ENCODE measurements at regions not wholly inside any gene's neighbourhood (a gene's known extent, or its start where the extent isn't known, plus 50 kb on each side); places are given as distances from the start of the nearest gene placed in this dataset.
"Not testable (repeated sequence)": the region's sequence is repeated elsewhere in the genome, so short reads cannot be mapped to it uniquely, and the experiment has no call there.

GRCh38 chr13:57784633-57785032, 153.1 kb downstream of the PCDH17 start:
- DNase-seq: no peak

- no peak for DNase-seq
Observed at GRCh38 chr13:57787058-57787791, 155.7 kb downstream of the PCDH17 start.

- no peak for DNase-seq
Observed at GRCh38 chr13:57799624-57800023, 168.1 kb downstream of the PCDH17 start.

GRCh38 chr13:57813651-57814050, 182.1 kb downstream of the PCDH17 start:
- DNase-seq: no peak

GRCh38 chr13:57815600-57815999, 184.1 kb downstream of the PCDH17 start:
- no peak for DNase-seq

GRCh38 chr13:57820924-57821323, 189.4 kb downstream of the PCDH17 start:
- DNase-seq: no peak

- no peak for DNase-seq
Observed at GRCh38 chr13:57823704-57824103, 192.2 kb downstream of the PCDH17 start.

GRCh38 chr13:57824121-57824520, 192.6 kb downstream of the PCDH17 start:
- DNase-seq: no peak

- no peak for DNase-seq
Observed at GRCh38 chr13:57825066-57825465, 193.5 kb downstream of the PCDH17 start.

GRCh38 chr13:57829496-57829895, 198.0 kb downstream of the PCDH17 start:
- DNase-seq: no peak

- DNase-seq: no peak
Observed at GRCh38 chr13:57832187-57832586, 200.6 kb downstream of the PCDH17 start.

GRCh38 chr13:57837801-57838200, 206.3 kb downstream of the PCDH17 start:
- DNase-seq: no peak

GRCh38 chr13:57843521-57843920, 212.0 kb downstream of the PCDH17 start:
- no peak for DNase-seq

GRCh38 chr13:57846600-57847173, 215.1 kb downstream of the PCDH17 start:
- no peak for DNase-seq

GRCh38 chr13:57857945-57858344, 226.4 kb downstream of the PCDH17 start:
- DNase-seq: no peak

- no peak for DNase-seq
Observed at GRCh38 chr13:57858376-57858775, 226.8 kb downstream of the PCDH17 start.

- no peak for DNase-seq
Observed at GRCh38 chr13:57862879-57863278, 231.3 kb downstream of the PCDH17 start.

- DNase-seq: no peak
Observed at GRCh38 chr13:57865600-57866294, 234.2 kb downstream of the PCDH17 start.

GRCh38 chr13:57874530-57874929, 243.0 kb downstream of the PCDH17 start:
- DNase-seq: no peak

GRCh38 chr13:57877601-57878000, 246.1 kb downstream of the PCDH17 start:
- DNase-seq: no peak

GRCh38 chr13:57878291-57878690, 246.7 kb downstream of the PCDH17 start:
- no peak for DNase-seq

GRCh38 chr13:57897225-57897624, 265.7 kb downstream of the PCDH17 start:
- no peak for DNase-seq

- no peak for DNase-seq
Observed at GRCh38 chr13:57899096-57899495, 267.6 kb downstream of the PCDH17 start.

GRCh38 chr13:57909833-57910232, 278.3 kb downstream of the PCDH17 start:
- DNase-seq: not testable (repeated sequence)

Data from stimulated activated CD4-positive, alpha-beta T cell treated with anti-CD3 and anti-CD28 coated beads, Interleukin-15, amount 100 ng/mL, for 24 hours (primary cell).